Upper lobe of left lung (tissue), 4 donors: ENCODE measurements at regions not wholly inside any gene's neighbourhood (a gene's known extent, or its start where the extent isn't known, plus 50 kb on each side); places are given as distances from the start of the nearest gene placed in this dataset.

Experiments used
- EP300 ChIP-seq, 4 donors: sonication (generic); formaldehyde crosslinking; IDR thresholded peaks; one replicate each; pipeline ENCODE4 v1.5.1; 2017; ENCODE audit warnings: antibody characterized with exemption in 4 of 4, control low read depth in 2 of 4
- POLR2A ChIP-seq, 4 donors: fragments of 450-650 bp; IDR thresholded peaks; one replicate each; pipeline ENCODE4 v1.5.1; 2016 to 2017; ENCODE audit warnings: antibody characterized with exemption in 4 of 4, mild to moderate bottlenecking in 2 of 4
- POLR2AphosphoS5 ChIP-seq, 2 donors: sonication (generic); formaldehyde crosslinking; IDR thresholded peaks; one replicate each; pipeline ENCODE4 v1.5.1; 2017; ENCODE audit warnings: antibody characterized with exemption in 2 of 2
- TF ChIP-seq, protein P1 (sequence below), 6 experiments: fragments of 450-650 bp in 4 of 6; fragments of 200-600 bp in 2 of 6; sonication (generic) in 2 of 6; IDR thresholded peaks; one replicate each; pipeline ENCODE4 v1.5.1; 2016 to 2019; ENCODE audit warnings: antibody characterized with exemption in 6 of 6

DNA sequence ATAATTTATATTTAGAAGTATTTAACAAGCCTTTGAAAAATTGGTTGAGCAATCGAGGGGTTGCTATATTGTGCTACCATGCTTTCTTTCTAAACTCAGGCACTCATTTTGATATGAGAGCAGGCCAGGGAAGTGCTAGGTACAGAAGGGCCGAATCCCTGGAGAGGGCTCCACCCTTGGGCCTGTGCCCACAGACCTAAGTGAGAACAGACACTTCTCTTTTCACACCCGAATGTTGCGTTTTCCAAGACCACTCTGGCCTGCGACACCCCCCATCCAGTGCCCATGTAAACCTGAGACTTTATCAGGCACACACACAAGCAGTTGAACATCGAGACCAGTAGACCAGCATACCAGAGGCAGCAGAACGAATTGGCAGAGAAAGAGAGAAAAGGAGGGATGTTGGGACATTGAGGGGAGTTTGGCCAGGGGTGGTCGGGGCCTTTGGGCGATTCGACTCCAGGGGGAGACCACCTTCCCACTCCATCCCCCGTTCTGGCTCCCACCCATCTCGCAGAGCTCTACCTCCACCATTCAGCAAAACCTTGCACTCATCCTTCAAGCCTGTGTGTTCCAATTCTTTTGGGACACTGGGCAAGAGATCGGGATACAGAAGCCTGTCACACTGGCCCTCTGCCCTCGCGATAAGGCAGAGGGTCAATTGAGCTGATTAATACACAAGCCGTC lies 134.8 kb downstream of the FBXO4 start:
- TF ChIP-seq, protein P1, sequence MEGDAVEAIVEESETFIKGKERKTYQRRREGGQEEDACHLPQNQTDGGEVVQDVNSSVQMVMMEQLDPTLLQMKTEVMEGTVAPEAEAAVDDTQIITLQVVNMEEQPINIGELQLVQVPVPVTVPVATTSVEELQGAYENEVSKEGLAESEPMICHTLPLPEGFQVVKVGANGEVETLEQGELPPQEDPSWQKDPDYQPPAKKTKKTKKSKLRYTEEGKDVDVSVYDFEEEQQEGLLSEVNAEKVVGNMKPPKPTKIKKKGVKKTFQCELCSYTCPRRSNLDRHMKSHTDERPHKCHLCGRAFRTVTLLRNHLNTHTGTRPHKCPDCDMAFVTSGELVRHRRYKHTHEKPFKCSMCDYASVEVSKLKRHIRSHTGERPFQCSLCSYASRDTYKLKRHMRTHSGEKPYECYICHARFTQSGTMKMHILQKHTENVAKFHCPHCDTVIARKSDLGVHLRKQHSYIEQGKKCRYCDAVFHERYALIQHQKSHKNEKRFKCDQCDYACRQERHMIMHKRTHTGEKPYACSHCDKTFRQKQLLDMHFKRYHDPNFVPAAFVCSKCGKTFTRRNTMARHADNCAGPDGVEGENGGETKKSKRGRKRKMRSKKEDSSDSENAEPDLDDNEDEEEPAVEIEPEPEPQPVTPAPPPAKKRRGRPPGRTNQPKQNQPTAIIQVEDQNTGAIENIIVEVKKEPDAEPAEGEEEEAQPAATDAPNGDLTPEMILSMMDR (IDR thresholded peaks at IDR 0.05), result no peak
- no peak for TF ChIP-seq POLR2AphosphoS5 (IDR thresholded peaks at IDR 0.05)
- TF ChIP-seq EP300 (IDR thresholded peaks at IDR 0.05), result no peak
- TF ChIP-seq POLR2A (IDR thresholded peaks at IDR 0.05), result no peak
